OCI-LY7 (cell line): ENCODE measurements at regions not wholly inside any gene's neighbourhood (a gene's known extent, or its start where the extent isn't known, plus 50 kb on each side); places are given as distances from the start of the nearest gene placed in this dataset.

Experiments used
- BruUV-seq: library from RNA; stranded (reverse); fragments of 400-500 nt; replicated peaks from 2 replicates; lab custom pipeline; 2021; lab: Mats Ljungman, UMichigan
- CTCF ChIA-PET: fragments of 300-600 bp; sonication (Branson Sonifier 250); formaldehyde crosslinking; loops from one replicate; lab custom pipeline; 2022; ENCODE audit warnings: antibody characterized with exemption; ENCODE audit not compliant: unreplicated experiment; lab: Charles Lee
- POLR2A ChIA-PET: fragments of 300-600 bp; sonication (Branson Sonifier 250); formaldehyde crosslinking; loops from one replicate; lab custom pipeline; 2022; ENCODE audit warnings: antibody characterized with exemption; lab: Charles Lee
- DNase-seq: peaks from one replicate; pipeline ENCODE4 v3.0.0-alpha.2; 2015; ENCODE audit warnings: low spot score
- H2AFZ ChIP-seq: fragments of 200-600 bp; sonication (generic), shearing (Covaris generic); 2 replicates; pipeline ENCODE4 v1.6.1; 2014; ENCODE audit warnings: mild to moderate bottlenecking, antibody characterized with exemption, low read length, moderate library complexity
- H3K27ac ChIP-seq: fragments of 200-600 bp; sonication (generic); 2 replicates; pipeline ENCODE4 v1.5.1; 2014; ENCODE audit warnings: mixed run types, low read depth, mild to moderate bottlenecking, moderate library complexity, low read length, inconsistent platforms; ENCODE audit not compliant: poor library complexity, severe bottlenecking
- H3K36me3 ChIP-seq: fragments of 200-600 bp; sonication (generic); 2 replicates; pipeline ENCODE4 v1.6.1; 2014; ENCODE audit warnings: mild to moderate bottlenecking, antibody characterized with exemption, low read length, moderate library complexity, mixed read lengths; ENCODE audit not compliant: insufficient read depth
- H3K4me1 ChIP-seq: fragments of 200-600 bp; sonication (generic); 2 replicates; pipeline ENCODE4 v1.5.1; 2014; ENCODE audit warnings: mild to moderate bottlenecking, low read length; ENCODE audit not compliant: insufficient read depth, poor library complexity, severe bottlenecking
- H3K4me2 ChIP-seq: fragments of 200-600 bp; sonication (generic); 2 replicates; pipeline ENCODE4 v1.6.1; 2014; ENCODE audit warnings: mild to moderate bottlenecking, low read length
- H3K4me3 ChIP-seq: fragments of 200-600 bp; sonication (generic); 2 replicates; pipeline ENCODE4 v1.5.1; 2014; ENCODE audit warnings: mild to moderate bottlenecking, low read depth, low read length; ENCODE audit not compliant: poor library complexity, severe bottlenecking
- H3K79me2 ChIP-seq: fragments of 200-600 bp; sonication (generic); 2 replicates; pipeline ENCODE4 v1.6.1; 2016; ENCODE audit warnings: low read depth, mild to moderate bottlenecking, low read length, moderate library complexity, mixed read lengths; ENCODE audit not compliant: insufficient read depth
- H3K9me2 ChIP-seq: fragments of 200-600 bp; sonication (generic); 2 replicates; pipeline ENCODE4 v1.6.1; 2016; ENCODE audit warnings: mild to moderate bottlenecking, low read length, mixed read lengths; ENCODE audit not compliant: insufficient read depth
- H3K9me3 ChIP-seq: fragments of 200-600 bp; sonication (generic); 2 replicates; pipeline ENCODE4 v1.6.1; 2014; ENCODE audit warnings: mild to moderate bottlenecking, mixed run types, low read length, mixed read lengths
- H4K20me1 ChIP-seq: fragments of 200-600 bp; sonication (generic); 2 replicates; pipeline ENCODE4 v1.6.1; 2014; ENCODE audit warnings: mild to moderate bottlenecking, antibody characterized with exemption, low read length, moderate library complexity, mixed read lengths; ENCODE audit not compliant: insufficient read depth
- CTCF ChIP-seq: fragments of 200-600 bp; sonication (generic); conservative IDR thresholded peaks from 2 replicates; pipeline ENCODE4 v1.5.1; 2014; ENCODE audit warnings: mild to moderate bottlenecking, antibody characterized with exemption, low read length, moderate library complexity, mixed read lengths
- EZH2phosphoT487 ChIP-seq: fragments of 200-600 bp; sonication (generic); IDR thresholded peaks from 2 replicates; pipeline ENCODE4 v1.6.1; 2018; ENCODE audit warnings: low read depth, borderline replicate concordance, mild to moderate bottlenecking, mixed run types, antibody characterized with exemption, low read length, moderate library complexity, mixed read lengths
- intact Hi-C: fragments of 100-400 bp; cut with micrococcal nuclease; formaldehyde crosslinking; loops from one replicate; pipeline ENCODE4 v1.10.0; 2022; ENCODE audit not compliant: unreplicated experiment

DNA sequence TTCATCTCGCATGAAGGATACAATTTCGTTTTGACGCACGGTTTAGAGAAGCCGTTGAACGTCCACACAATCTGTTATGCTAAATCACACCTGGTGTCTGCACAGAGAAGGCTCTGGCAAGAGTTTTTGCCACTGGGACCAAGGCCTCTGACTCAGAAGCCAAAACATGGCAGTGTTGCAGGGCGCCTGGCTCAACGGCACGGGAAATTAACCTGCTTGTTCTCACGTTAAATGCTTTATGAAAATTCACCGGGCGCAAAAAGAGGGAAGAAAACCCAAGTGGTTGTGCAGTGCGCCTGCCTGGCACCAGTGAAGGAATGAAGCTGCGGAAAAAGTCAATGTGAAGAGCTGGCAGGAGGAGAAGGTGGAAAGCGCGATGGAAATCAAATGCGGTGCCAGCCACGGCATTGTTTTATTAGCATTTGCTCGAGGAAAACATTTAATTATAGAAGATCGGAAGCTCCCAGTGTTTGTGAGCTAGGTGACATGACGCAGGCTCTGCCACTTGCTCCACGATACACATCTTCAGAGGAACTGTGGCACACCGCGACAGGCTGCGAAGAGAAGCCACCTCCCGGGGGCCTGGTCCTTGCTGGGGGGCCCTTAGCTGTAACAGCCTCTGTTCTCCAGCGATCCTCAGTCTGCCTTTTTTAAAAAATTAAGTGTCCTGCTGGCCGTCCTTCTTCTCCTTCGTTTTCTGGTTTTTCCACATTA is 126.2 kb downstream of the ZIC5 start:
- H4K20me1 ChIP-seq: no peaks in the 10 kb centered on the region
- no peaks in the 10 kb centered on the region for H3K9me2 ChIP-seq
- no peaks in the 10 kb centered on the region for H3K4me1 ChIP-seq
- intact Hi-C loops: no loop called here
- CTCF ChIA-PET: no interaction called here
- no peak overlapping the region for H2AFZ ChIP-seq
- H3K79me2 ChIP-seq: no peaks in the 10 kb centered on the region
- H3K4me3 ChIP-seq: no peak overlapping the region
- POLR2A ChIA-PET: no interaction called here
- H3K9me3 ChIP-seq: no peaks in the 10 kb centered on the region
- BruUV-seq: no TSS peak
- H3K36me3 ChIP-seq: no peaks in the 10 kb centered on the region
- H3K27ac ChIP-seq: no peak overlapping the region
- no peak overlapping the region for H3K4me2 ChIP-seq
- DNase-seq: no peak
- TF ChIP-seq CTCF: no peak
- no peak for TF ChIP-seq EZH2phosphoT487

DNA sequence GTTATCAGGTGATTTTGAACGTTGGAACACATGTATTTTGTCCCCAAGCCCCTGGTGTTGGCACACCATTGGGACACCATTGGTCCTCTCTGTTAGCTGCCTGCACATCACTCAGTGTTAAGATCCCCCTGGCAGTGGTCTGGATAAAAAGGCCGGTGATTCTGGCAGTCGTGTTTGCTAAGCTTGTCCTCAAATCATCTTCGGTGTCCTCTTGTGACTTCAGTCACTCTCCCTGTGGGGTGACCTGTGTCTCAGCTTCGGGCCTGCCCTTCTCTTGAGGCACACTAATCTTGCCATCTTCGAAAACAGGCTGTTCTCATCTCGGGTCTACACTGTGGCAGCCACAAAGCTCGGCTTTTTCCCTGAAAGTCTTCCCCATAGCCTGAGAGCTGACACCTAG is 127.1 kb downstream of the ZIC5 start:
- H3K36me3 ChIP-seq: no peaks in the 10 kb centered on the region
- H3K4me2 ChIP-seq: no peak overlapping the region
- no peak overlapping the region for H3K4me3 ChIP-seq
- POLR2A ChIA-PET: no interaction called here
- CTCF ChIA-PET: no interaction called here
- DNase-seq: no peak
- no peaks in the 10 kb centered on the region for H4K20me1 ChIP-seq
- TF ChIP-seq EZH2phosphoT487: no peak
- no peak for TF ChIP-seq CTCF
- H2AFZ ChIP-seq: no peak overlapping the region
- no peak overlapping the region for H3K27ac ChIP-seq
- no peaks in the 10 kb centered on the region for H3K9me3 ChIP-seq
- no peaks in the 10 kb centered on the region for H3K4me1 ChIP-seq
- intact Hi-C loops: no loop called here
- H3K9me2 ChIP-seq: no peaks in the 10 kb centered on the region
- no peaks in the 10 kb centered on the region for H3K79me2 ChIP-seq
- no TSS peak for BruUV-seq

- no peaks in the 10 kb centered on the region for H3K36me3 ChIP-seq
- H4K20me1 ChIP-seq: no peaks in the 10 kb centered on the region
- no peak overlapping the region for H3K4me2 ChIP-seq
- DNase-seq: no peak
- no peaks in the 10 kb centered on the region for H3K4me1 ChIP-seq
- POLR2A ChIA-PET: no interaction called here
- H3K9me2 ChIP-seq: no peaks in the 10 kb centered on the region
- H3K9me3 ChIP-seq: no peaks in the 10 kb centered on the region
- no peak overlapping the region for H3K4me3 ChIP-seq
- no peaks in the 10 kb centered on the region for H3K79me2 ChIP-seq
- no peak for TF ChIP-seq CTCF
- no peak for TF ChIP-seq EZH2phosphoT487
- H3K27ac ChIP-seq: no peak overlapping the region
- BruUV-seq: no TSS peak
- intact Hi-C loops: no loop called here
- CTCF ChIA-PET: no interaction called here
- no peak overlapping the region for H2AFZ ChIP-seq
These were observed 127.7 kb downstream of the ZIC5 start for GRCh38 chr13:99843872-99844271.
